ENCODE measurements at regions not wholly inside any gene's neighbourhood (a gene's known extent, or its start where the extent isn't known, plus 50 kb on each side); places are given as distances from the start of the nearest gene placed in this dataset.

DNA sequence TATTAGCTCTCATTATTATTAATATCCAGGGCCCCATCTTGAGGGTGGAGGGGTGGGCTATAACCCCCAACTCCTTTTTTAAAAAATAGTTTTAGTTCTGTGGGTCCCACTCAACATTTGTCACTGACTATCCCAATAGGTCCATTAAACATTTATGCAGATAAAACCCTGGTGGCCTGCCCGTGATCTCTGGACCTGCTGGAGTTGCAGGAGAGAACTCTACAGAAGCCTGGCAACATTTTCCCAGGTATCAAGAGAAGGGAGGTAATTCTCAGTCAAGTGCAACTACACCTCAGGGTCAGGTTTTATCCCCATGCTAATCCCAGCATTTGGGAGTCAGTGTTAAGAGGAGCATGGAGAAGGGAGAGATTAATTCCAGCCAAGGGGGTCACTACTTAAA is 264.4 kb upstream of the PROK2 start:
- no peak overlapping the region for H3K9ac ChIP-seq (ENCODE audit: extremely low read depth, low read length, poor library complexity, severe bottlenecking)
- no peaks in the 10 kb centered on the region for H3K27me3 ChIP-seq (ENCODE audit: control insufficient read depth, insufficient read depth, low read length, poor library complexity, severe bottlenecking)
- H3K4me3 ChIP-seq (ENCODE audit: low read length), result no peak overlapping the region
- H3K27ac ChIP-seq (ENCODE audit: low read depth, low read length), result no peak overlapping the region
- H3K9me3 ChIP-seq (ENCODE audit: control insufficient read depth, low read length), result no peaks in the 10 kb centered on the region
- WGBS, 2 experiments (ENCODE audit: insufficient coverage in 1 of 2, insufficient read length in 1 of 2), result 90 to 92% methylated on average over 1 of the region's 1 CpG
- Mint-ChIP-seq H3K36me3 (ENCODE audit: low read depth) (no peaks in the 10 kb centered on the region), H3K9me3 (no peaks in the 10 kb centered on the region), H3K4me3 (no peak overlapping the region), H3K4me1 (peaks cover 10% of the 10 kb centered on the region), H3K27ac (no peak overlapping the region), H3K27me3 (ENCODE audit: insufficient read depth) (peaks cover 32% of the 10 kb centered on the region)
- peaks cover 8% of the 10 kb centered on the region for H3K4me1 ChIP-seq (ENCODE audit: control insufficient read depth, insufficient read depth, low read length)
- H3K36me3 ChIP-seq (ENCODE audit: control insufficient read depth, insufficient read depth, low read length), result no peaks in the 10 kb centered on the region
- no peak for DNase-seq
- no peak for TF ChIP-seq CTCF (conservative IDR thresholded peaks at IDR 0.05)

DNA sequence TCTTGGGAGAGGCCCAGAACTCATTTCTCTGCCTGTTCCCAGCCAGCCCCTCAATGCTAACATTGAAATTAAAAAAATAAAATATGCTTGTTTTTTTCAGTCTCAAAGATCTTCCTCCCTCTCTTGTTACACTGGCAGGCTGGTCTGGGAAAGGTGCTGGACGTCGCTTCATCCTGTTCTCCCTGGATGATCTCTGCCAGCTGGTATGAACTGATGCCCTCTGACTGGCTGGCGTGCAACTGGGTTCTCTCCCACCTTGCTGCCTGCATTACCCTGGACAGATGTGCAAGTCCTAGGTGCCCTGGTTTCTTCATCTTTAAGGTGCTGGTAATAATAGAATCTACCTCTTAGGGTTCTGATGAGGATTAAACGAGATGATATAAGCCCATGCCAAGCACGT is 263.9 kb upstream of the PROK2 start:
- Histone ChIP-seq H3K27ac (ENCODE audit: low read depth, low read length) (no peak overlapping the region), H3K9me3 (ENCODE audit: control insufficient read depth, low read length) (no peaks in the 10 kb centered on the region), H3K27me3 (ENCODE audit: control insufficient read depth, insufficient read depth, low read length, poor library complexity, severe bottlenecking) (no peaks in the 10 kb centered on the region), H3K4me3 (ENCODE audit: low read length) (no peak overlapping the region), H3K9ac (ENCODE audit: extremely low read depth, low read length, poor library complexity, severe bottlenecking) (no peak overlapping the region), H3K4me1 (ENCODE audit: control insufficient read depth, insufficient read depth, low read length) (peaks cover 8% of the 10 kb centered on the region), H3K36me3 (ENCODE audit: control insufficient read depth, insufficient read depth, low read length) (no peaks in the 10 kb centered on the region)
- Mint-ChIP-seq H3K4me3 (no peak overlapping the region), H3K4me1 (peaks cover 10% of the 10 kb centered on the region), H3K36me3 (ENCODE audit: low read depth) (no peaks in the 10 kb centered on the region), H3K27me3 (ENCODE audit: insufficient read depth) (peaks cover 32% of the 10 kb centered on the region), H3K27ac (no peak overlapping the region), H3K9me3 (no peaks in the 10 kb centered on the region)
- no peak for TF ChIP-seq CTCF (conservative IDR thresholded peaks at IDR 0.05)
- no peak for DNase-seq
- WGBS, 2 experiments (ENCODE audit: insufficient coverage in 1 of 2, insufficient read length in 1 of 2), result 98 to 100% methylated on average over 3 to 5 of the region's 5 CpGs

GRCh38 chr3:72047221-72047871 is 262.4 kb upstream of the PROK2 start:
- WGBS, 2 experiments (ENCODE audit: insufficient coverage in 1 of 2, insufficient read length in 1 of 2), result 93 to 100% methylated on average over 10 to 16 of the region's 16 CpGs

More at GRCh38 chr3:72047221-72047871, 262.4 kb upstream of the PROK2 start:
- Histone ChIP-seq H3K4me3 (ENCODE audit: low read length) (no peak overlapping the region), H3K36me3 (ENCODE audit: control insufficient read depth, insufficient read depth, low read length) (no peaks in the 10 kb centered on the region), H3K9ac (ENCODE audit: extremely low read depth, low read length, poor library complexity, severe bottlenecking) (no peak overlapping the region), H3K4me1 (ENCODE audit: control insufficient read depth, insufficient read depth, low read length) (peaks cover 8% of the 10 kb centered on the region), H3K9me3 (ENCODE audit: control insufficient read depth, low read length) (no peaks in the 10 kb centered on the region), H3K27me3 (ENCODE audit: control insufficient read depth, insufficient read depth, low read length, poor library complexity, severe bottlenecking) (no peaks in the 10 kb centered on the region), H3K27ac (ENCODE audit: low read depth, low read length) (no peak overlapping the region)
- Mint-ChIP-seq H3K4me1 (peaks cover 10% of the 10 kb centered on the region), H3K27ac (no peak overlapping the region), H3K4me3 (no peak overlapping the region), H3K27me3 (ENCODE audit: insufficient read depth) (peaks cover 25% of the 10 kb centered on the region), H3K36me3 (ENCODE audit: low read depth) (no peaks in the 10 kb centered on the region), H3K9me3 (no peaks in the 10 kb centered on the region)
- TF ChIP-seq CTCF (conservative IDR thresholded peaks at IDR 0.05), result no peak
- DNase-seq, result no peak
